HFF-Myc (cell line): ENCODE measurements at regions not wholly inside any gene's neighbourhood (a gene's known extent, or its start where the extent isn't known, plus 50 kb on each side); places are given as distances from the start of the nearest gene placed in this dataset.

Source experiments
- DNase-seq: peaks from one replicate; pipeline ENCODE4 v3.0.0-alpha.2; 2011; ENCODE audit warnings: low read depth; ENCODE audit errors: extremely low read depth
- H3K4me3 ChIP-seq: replicated peaks from 2 replicates; pipeline ENCODE4 v1.5.1; 2011; ENCODE audit warnings: low read depth, mild to moderate bottlenecking, control low read depth, low read length
- TF ChIP-seq, protein P1 (sequence below): IDR thresholded peaks from 2 replicates; pipeline ENCODE4 v1.5.1; 2012; ENCODE audit warnings: mild to moderate bottlenecking, low read depth, low read length, control low read depth; ENCODE audit errors: missing control alignments

DNA sequence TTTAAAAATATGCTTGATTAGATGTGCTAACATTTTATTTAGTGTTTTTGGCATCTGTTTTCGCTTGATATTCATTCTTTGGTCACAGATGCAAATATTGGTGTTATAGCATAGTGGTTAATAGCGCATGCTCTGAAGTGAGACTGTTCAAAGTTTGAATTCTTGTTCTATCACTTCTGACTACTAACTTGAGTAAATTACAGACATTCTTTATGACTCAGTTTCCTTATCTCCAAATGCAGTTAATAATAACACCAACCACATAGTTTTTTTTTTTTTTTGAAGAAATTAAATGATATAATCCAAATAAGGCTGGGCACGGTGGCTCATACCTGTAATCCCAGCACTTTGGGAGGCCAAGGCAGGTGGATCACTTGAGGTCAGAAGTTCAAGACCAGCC lies 81.0 kb downstream of the TMX1 start:
- DNase-seq: no peak
- TF ChIP-seq, protein P1, sequence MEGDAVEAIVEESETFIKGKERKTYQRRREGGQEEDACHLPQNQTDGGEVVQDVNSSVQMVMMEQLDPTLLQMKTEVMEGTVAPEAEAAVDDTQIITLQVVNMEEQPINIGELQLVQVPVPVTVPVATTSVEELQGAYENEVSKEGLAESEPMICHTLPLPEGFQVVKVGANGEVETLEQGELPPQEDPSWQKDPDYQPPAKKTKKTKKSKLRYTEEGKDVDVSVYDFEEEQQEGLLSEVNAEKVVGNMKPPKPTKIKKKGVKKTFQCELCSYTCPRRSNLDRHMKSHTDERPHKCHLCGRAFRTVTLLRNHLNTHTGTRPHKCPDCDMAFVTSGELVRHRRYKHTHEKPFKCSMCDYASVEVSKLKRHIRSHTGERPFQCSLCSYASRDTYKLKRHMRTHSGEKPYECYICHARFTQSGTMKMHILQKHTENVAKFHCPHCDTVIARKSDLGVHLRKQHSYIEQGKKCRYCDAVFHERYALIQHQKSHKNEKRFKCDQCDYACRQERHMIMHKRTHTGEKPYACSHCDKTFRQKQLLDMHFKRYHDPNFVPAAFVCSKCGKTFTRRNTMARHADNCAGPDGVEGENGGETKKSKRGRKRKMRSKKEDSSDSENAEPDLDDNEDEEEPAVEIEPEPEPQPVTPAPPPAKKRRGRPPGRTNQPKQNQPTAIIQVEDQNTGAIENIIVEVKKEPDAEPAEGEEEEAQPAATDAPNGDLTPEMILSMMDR: no peak
- no peak overlapping the region for H3K4me3 ChIP-seq

DNA sequence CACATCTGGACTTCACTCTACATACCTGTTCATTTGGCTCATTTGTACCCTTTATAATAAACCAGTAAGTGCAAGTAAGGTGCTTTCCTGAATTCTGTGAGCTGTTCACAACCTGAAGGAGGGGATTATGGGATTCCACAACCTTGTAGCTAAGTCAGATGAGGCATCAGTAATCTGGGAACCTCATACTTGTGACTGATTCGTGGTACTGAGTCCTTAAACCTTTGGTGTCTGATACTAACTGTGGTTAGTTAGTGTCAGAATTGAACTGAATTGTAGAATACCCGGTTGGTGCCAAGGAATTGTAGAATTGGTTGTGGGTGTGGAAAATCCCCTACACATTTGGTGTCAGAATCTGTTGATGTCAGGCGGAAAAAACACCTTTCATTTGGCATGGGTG lies 83.4 kb downstream of the TMX1 start:
- no peak overlapping the region for H3K4me3 ChIP-seq
- TF ChIP-seq, protein P1: no peak
- no peak for DNase-seq

- no peak overlapping the region for H3K4me3 ChIP-seq
- no peak for DNase-seq
- TF ChIP-seq, protein P1: no peak
Observed at GRCh38 chr14:51327376-51327775, 87.3 kb downstream of the TMX1 start.

GRCh38 chr14:51328064-51328771 lies 88.2 kb downstream of the TMX1 start:
- no peak for DNase-seq
- TF ChIP-seq, protein P1: no peak
- H3K4me3 ChIP-seq: no peak overlapping the region

DNA sequence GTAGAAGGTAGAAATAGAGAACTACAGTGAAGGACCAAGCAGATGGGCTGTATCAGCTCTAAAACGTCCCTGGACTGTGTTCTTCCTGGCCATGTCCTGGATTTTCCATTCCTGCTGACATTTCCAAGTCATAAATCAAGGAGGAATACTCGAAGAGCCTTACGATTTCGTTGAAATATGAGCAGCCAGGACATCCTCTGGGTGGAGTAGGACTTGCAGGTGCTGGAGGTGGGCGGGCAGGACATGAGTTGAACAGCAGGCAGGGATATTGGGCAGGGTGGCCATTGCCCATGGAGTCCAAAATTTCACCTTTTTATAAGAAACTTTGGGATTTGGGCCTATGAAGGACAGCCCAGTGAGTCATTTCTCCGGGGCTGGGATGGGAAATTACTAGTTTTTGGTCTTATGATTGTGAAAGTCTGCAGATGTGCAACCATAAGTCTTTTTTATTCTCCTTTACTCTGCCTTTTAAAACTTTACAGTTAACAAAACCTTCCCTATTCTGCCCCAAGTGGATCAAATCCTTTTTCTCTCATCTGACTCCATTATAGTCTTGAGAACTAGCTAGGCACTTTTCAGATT lies 88.8 kb downstream of the TMX1 start:
- no peak overlapping the region for H3K4me3 ChIP-seq
- TF ChIP-seq, protein P1: no peak
- no peak for DNase-seq

DNA sequence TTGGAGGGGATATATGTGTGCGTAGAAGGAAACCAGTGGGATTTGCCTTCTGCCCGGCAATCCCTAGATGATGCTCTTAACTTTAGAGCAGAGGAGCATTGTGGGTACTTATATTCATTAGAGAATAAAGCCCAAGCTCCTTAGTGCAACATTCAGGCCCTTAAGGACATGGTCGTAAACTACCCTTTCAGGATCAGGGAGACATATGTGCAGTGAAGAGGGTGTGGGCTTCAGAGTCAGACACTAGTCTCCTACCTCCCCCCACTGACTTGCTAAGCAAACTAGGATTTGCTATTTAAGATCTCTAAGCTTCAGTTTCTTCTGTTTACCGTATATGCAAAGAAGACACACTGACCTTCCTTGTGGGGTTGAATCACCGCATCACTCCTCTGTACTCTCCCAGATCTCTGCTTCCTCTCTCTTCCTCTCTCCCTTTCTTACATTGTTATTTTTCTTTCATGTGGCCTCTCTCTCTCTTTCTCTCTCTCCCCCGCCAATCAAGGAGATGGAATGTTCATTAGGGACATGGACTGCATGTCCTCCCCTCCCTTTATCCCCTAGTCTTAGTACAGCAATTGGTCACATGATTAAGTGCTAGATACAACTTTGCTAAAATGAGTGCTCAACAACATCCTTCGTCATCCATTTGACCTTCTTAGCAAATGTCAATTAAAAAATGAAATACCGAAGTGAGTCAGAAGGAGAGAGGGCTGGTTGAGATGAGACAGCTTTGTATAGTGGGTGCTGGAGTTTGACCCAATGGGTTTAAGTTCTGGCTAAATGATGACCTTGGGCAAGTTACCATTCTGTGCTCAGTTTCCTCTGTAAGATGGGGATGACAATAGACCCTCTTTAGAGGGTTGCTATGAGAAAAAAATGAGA lies 91.7 kb downstream of the TMX1 start:
- no peak overlapping the region for H3K4me3 ChIP-seq
- TF ChIP-seq, protein P1: no peak
- no peak for DNase-seq
